OCI-LY1 (cell line): ENCODE measurements at regions not wholly inside any gene's neighbourhood (a gene's known extent, or its start where the extent isn't known, plus 50 kb on each side); places are given as distances from the start of the nearest gene placed in this dataset.

Source experiments
- CTCF ChIP-seq: fragments of 200-600 bp; sonication (generic), shearing (Covaris generic); IDR thresholded peaks from 2 replicates; pipeline ENCODE4 v1.5.1; 2017; ENCODE audit warnings: mild to moderate bottlenecking, antibody characterized with exemption, low read length, moderate library complexity, mixed read lengths
- EZH2 ChIP-seq: fragments of 200-600 bp; sonication (generic), shearing (Covaris generic); IDR thresholded peaks from 2 replicates; pipeline ENCODE4 v1.8.0; 2017; ENCODE audit warnings: borderline replicate concordance, mixed run types, mild to moderate bottlenecking, antibody characterized with exemption, low read length, moderate library complexity, mixed read lengths

GRCh38 chr9:80233906-80234305 is 662.1 kb downstream of the TLE4 start:
- no peak for TF ChIP-seq CTCF
- no peak for TF ChIP-seq EZH2
